H1 (cell line): ENCODE measurements at regions not wholly inside any gene's neighbourhood (a gene's known extent, or its start where the extent isn't known, plus 50 kb on each side); places are given as distances from the start of the nearest gene placed in this dataset.

Source experiments
- CTCF ChIA-PET: fragments of 300-600 bp; sonication (Branson Sonifier 250); formaldehyde crosslinking; loops from one replicate; lab custom pipeline; 2021; ENCODE audit not compliant: partially characterized antibody; lab: Charles Lee
- POLR2A ChIA-PET: fragments of 300-600 bp; sonication (Branson Sonifier 250); formaldehyde crosslinking; loops from one replicate; lab custom pipeline; 2021; ENCODE audit warnings: inconsistent platforms; ENCODE audit not compliant: partially characterized antibody; lab: Charles Lee
- DNase-seq, 2 experiments: peaks; one replicate each; pipeline versions ENCODE4 v3.0.0 to v3.0.0-alpha.2; 2010 to 2022; ENCODE audit warnings: low spot score in 2 of 2, low read depth in 1 of 2, mixed read lengths in 1 of 2
- FAIRE-seq: peaks from 2 replicates; lab custom pipeline; 2011; peaks lifted over from hg19 to GRCh38; lab: Jason Lieb, UNC
- H2AFZ ChIP-seq: 2 replicates; pipeline ENCODE4 v1.8.1; 2012; ENCODE audit warnings: low read length, inconsistent platforms
- H2AK5ac ChIP-seq: 2 replicates; pipeline ENCODE4 v1.6.1; 2013; ENCODE audit warnings: low read depth, low read length
- H2BK120ac ChIP-seq: replicated peaks from 2 replicates; pipeline ENCODE3; 2013; ENCODE audit warnings: low read depth, low read length, inconsistent platforms
- H2BK12ac ChIP-seq: 2 replicates; pipeline ENCODE4 v1.6.1; 2013; ENCODE audit warnings: low read depth, low read length
- H2BK15ac ChIP-seq: 2 replicates; pipeline ENCODE4 v1.6.1; 2013; ENCODE audit warnings: low read length
- H2BK20ac ChIP-seq: 2 replicates; pipeline ENCODE4 v1.6.1; 2013; ENCODE audit warnings: low read length
- H2BK5ac ChIP-seq: 2 replicates; pipeline ENCODE4 v1.6.1; 2013; ENCODE audit warnings: low read depth, low read length
- H3K14ac ChIP-seq: 2 replicates; pipeline ENCODE4 v1.6.1; 2013; ENCODE audit warnings: inconsistent platforms; ENCODE audit not compliant: insufficient read length
- H3K18ac ChIP-seq: 2 replicates; pipeline ENCODE4 v1.6.1; 2013; ENCODE audit warnings: low read length; ENCODE audit errors: extremely low read depth
- H3K23ac ChIP-seq: 2 replicates; pipeline ENCODE4 v1.6.1; 2013; ENCODE audit warnings: inconsistent platforms; ENCODE audit not compliant: insufficient read length
- H3K23me2 ChIP-seq: 2 replicates; pipeline ENCODE4 v1.6.1; 2013; ENCODE audit warnings: low read depth, low read length
- H3K27ac ChIP-seq: 2 replicates; pipeline ENCODE4 v1.6.1; 2011; ENCODE audit warnings: low read depth, low read length, inconsistent platforms
- H3K27me3 ChIP-seq, 4 experiments: replicated peaks in 1 of 4; 1 replicate in 1 of 4; 2 replicates in 3 of 4; pipeline versions ENCODE4 v1.6.1 to v1.8.1; 2011 to 2013; ENCODE audit warnings: low read length in 3 of 4, mild to moderate bottlenecking in 3 of 4, inconsistent platforms in 2 of 4, mixed read lengths in 2 of 4, moderate library complexity in 1 of 4; ENCODE audit not compliant: control insufficient read depth in 3 of 4, insufficient read depth in 3 of 4; ENCODE audit errors: extremely low read depth in 1 of 4
- H3K36me3 ChIP-seq, 4 experiments: 2 replicates each; pipeline versions ENCODE4 v1.6.1 to v1.8.1; 2011 to 2013; ENCODE audit warnings: mild to moderate bottlenecking in 4 of 4, low read length in 3 of 4, moderate library complexity in 2 of 4, control low read depth in 1 of 4, inconsistent platforms in 1 of 4; ENCODE audit not compliant: insufficient read depth in 4 of 4, control insufficient read depth in 2 of 4
- H3K4ac ChIP-seq: replicated peaks from 2 replicates; pipeline ENCODE3; 2013; ENCODE audit warnings: low read length, low read depth, mixed read lengths, inconsistent platforms; ENCODE audit not compliant: insufficient read length
- H3K4me1 ChIP-seq, 4 experiments: replicated peaks in 1 of 4; 1 replicate in 1 of 4; 2 replicates in 3 of 4; pipeline versions ENCODE4 v1.6.1 to v1.8.1; 2011 to 2013; ENCODE audit warnings: low read length in 3 of 4, inconsistent platforms in 2 of 4, mixed read lengths in 1 of 4; ENCODE audit not compliant: insufficient read depth in 4 of 4, control insufficient read depth in 3 of 4
- H3K4me2 ChIP-seq, 2 experiments: 2 replicates each; pipeline versions ENCODE4 v1.6.1 to v1.8.1; 2011 to 2013; ENCODE audit warnings: low read depth in 2 of 2, low read length in 2 of 2, control low read depth in 1 of 2, inconsistent platforms in 1 of 2, mild to moderate bottlenecking in 1 of 2; ENCODE audit not compliant: insufficient read depth in 1 of 2
- H3K4me3 ChIP-seq, 4 experiments: fragments of 200-600, 300-600 bp in 1 of 4; sonication (generic), shearing (Covaris generic), sonication (Bioruptor Twin) in 1 of 4; 2 replicates each; pipeline versions ENCODE4 v1.5.1 to v1.8.1; 2011 to 2016; ENCODE audit warnings: low read length in 4 of 4, low read depth in 3 of 4, control low read depth in 2 of 4, inconsistent platforms in 2 of 4, mild to moderate bottlenecking in 2 of 4, mixed read lengths in 1 of 4, moderate library complexity in 1 of 4; ENCODE audit not compliant: insufficient read depth in 2 of 4; ENCODE audit errors: extremely low read depth in 1 of 4
- H3K56ac ChIP-seq: replicated peaks from 2 replicates; pipeline ENCODE3; 2013; ENCODE audit warnings: low read depth, mild to moderate bottlenecking, mixed read lengths, low read length, inconsistent platforms; ENCODE audit not compliant: insufficient read length
- H3K79me1 ChIP-seq: 2 replicates; pipeline ENCODE4 v1.6.1; 2013; ENCODE audit warnings: low read depth, low read length, control low read depth
- H3K79me2 ChIP-seq, 2 experiments: 2 replicates each; pipeline versions ENCODE4 v1.6.1 to v1.8.1; 2012 to 2013; ENCODE audit warnings: low read length in 2 of 2, mild to moderate bottlenecking in 2 of 2, inconsistent platforms in 1 of 2; ENCODE audit not compliant: insufficient read depth in 2 of 2, control insufficient read depth in 1 of 2
- H3K9ac ChIP-seq, 4 experiments: replicated peaks in 1 of 4; 1 replicate in 1 of 4; 2 replicates in 3 of 4; pipeline versions ENCODE4 v1.6.1 to v1.8.1; 2011 to 2013; ENCODE audit warnings: low read depth in 3 of 4, low read length in 3 of 4, control low read depth in 2 of 4, mild to moderate bottlenecking in 2 of 4, moderate library complexity in 2 of 4, inconsistent platforms in 1 of 4; ENCODE audit errors: extremely low read depth in 1 of 4
- H3K9me3 ChIP-seq, 2 experiments: 2 replicates each; pipeline versions ENCODE4 v1.6.1 to v1.8.1; 2012 to 2013; ENCODE audit warnings: mild to moderate bottlenecking in 2 of 2, moderate library complexity in 2 of 2, control low read depth in 1 of 2, inconsistent platforms in 1 of 2, low read depth in 1 of 2, low read length in 1 of 2, mixed read lengths in 1 of 2; ENCODE audit not compliant: insufficient read depth in 2 of 2
- H4K20me1 ChIP-seq, 2 experiments: replicated peaks in 1 of 2; 2 replicates each; pipeline versions ENCODE3 to v1.8.1; 2011 to 2013; ENCODE audit warnings: inconsistent platforms in 2 of 2, low read length in 2 of 2, mild to moderate bottlenecking in 1 of 2; ENCODE audit not compliant: insufficient read depth in 2 of 2, control insufficient read depth in 1 of 2
- H4K5ac ChIP-seq: 2 replicates; pipeline ENCODE4 v1.6.1; 2013; ENCODE audit warnings: low read length, low read depth, mixed read lengths, inconsistent platforms; ENCODE audit not compliant: insufficient read length
- H4K8ac ChIP-seq: 2 replicates; pipeline ENCODE4 v1.8.0; 2013; ENCODE audit warnings: mild to moderate bottlenecking, moderate library complexity, low read length, inconsistent platforms; ENCODE audit not compliant: insufficient read depth; ENCODE audit errors: extremely low read depth
- H4K91ac ChIP-seq: replicated peaks from 2 replicates; pipeline ENCODE3; 2013; ENCODE audit warnings: low read length, mixed read lengths, inconsistent platforms; ENCODE audit not compliant: insufficient read length
- JUND ChIP-seq: IDR thresholded peaks from 2 replicates; pipeline ENCODE4 v1.6.1; 2011; ENCODE audit warnings: mild to moderate bottlenecking, improper control_type of control experiment, low read length
- TAF7 ChIP-seq: optimal IDR thresholded peaks from 2 replicates; pipeline ENCODE3; 2011; ENCODE audit warnings: low read depth, mild to moderate bottlenecking, inconsistent platforms, low read length, moderate library complexity, borderline replicate concordance
- WGBS, 2 experiments: shearing (Covaris generic) in 1 of 2; methylation state at CpG; one replicate each; pipeline versions ENCODE4 v1.1.6 to v1.1.7; 2013 to 2015; ENCODE audit warnings: low lambda C conversion rate in 2 of 2, mixed read lengths in 2 of 2, inconsistent platforms in 1 of 2, low coverage in 1 of 2, missing lambda C conversion rate in 1 of 2; ENCODE audit not compliant: insufficient replicate concordance in 2 of 2, insufficient coverage in 1 of 2, insufficient read length in 1 of 2; ENCODE audit errors: extremely low coverage in 1 of 2, missing lambda C conversion rate in 1 of 2; 5-methylcytosine and 5-hydroxymethylcytosine counted together

- Histone ChIP-seq H3K14ac (peak overlapping the region; percentile 6), H3K9ac (no peak overlapping the region)
- peak; percentile 28 for FAIRE-seq
Measured at GRCh38 chr13:38606699-38607535, 80.0 kb upstream of the FREM2 start.

More at GRCh38 chr13:38606699-38607535, 80.0 kb upstream of the FREM2 start:
- no peak overlapping the region for H4K8ac ChIP-seq
- H3K79me2 ChIP-seq = no peaks in the 10 kb centered on the region
- H3K9me3 ChIP-seq = no peaks in the 10 kb centered on the region
- H3K79me1 ChIP-seq = no peaks in the 10 kb centered on the region
- DNase-seq = no peak
- peak overlapping the region; percentile 72; the same call in 1 of the 2 replicates for H2BK20ac ChIP-seq
- H3K27ac ChIP-seq = no peak overlapping the region
- H4K5ac ChIP-seq = no peak overlapping the region
- peak overlapping the region; percentile 51 for H2BK120ac ChIP-seq
- CTCF ChIA-PET = interaction anchor here (0.6 to 2.1 kb wide), 4 partner anchors 8 to 226 kb away, joined by 3 to 8 read pairs (median 3); no protein-coding TSS in a partner anchor
- no peak overlapping the region for H3K56ac ChIP-seq
- TF ChIP-seq TAF7 (no peak), JUND (peak; percentile 64)
- TF ChIP-seq, all 59 proteins: peak for 1
- 76% methylated on average over 6 of the region's 6 CpGs; no CpG with 5 or more reads in 1 of the 2 experiments for WGBS, 2 experiments
- no peaks in the 10 kb centered on the region for H4K20me1 ChIP-seq
- peak overlapping the region; percentile 58 for H4K91ac ChIP-seq
- peak overlapping the region; percentile 73 for H3K18ac ChIP-seq
- H3K27me3 ChIP-seq = no peaks in the 10 kb centered on the region
- peak overlapping the region; percentile 19; the same call in 1 of the 2 replicates for H2BK15ac ChIP-seq
- H2BK12ac ChIP-seq = peak overlapping the region; percentile 93; the same call in 1 of the 2 replicates
- H3K4me3 ChIP-seq = no peak overlapping the region
- no peak overlapping the region for H3K4ac ChIP-seq
- no peak overlapping the region for H3K4me2 ChIP-seq
- POLR2A ChIA-PET = interaction anchor here (1.4 kb wide), 1 partner anchor 18 kb away, joined by 3 read pairs; no protein-coding TSS in a partner anchor
- H3K23ac ChIP-seq = no peak overlapping the region
- H3K4me1 ChIP-seq = peaks cover 0 to 6% (median 3%) of the 10 kb centered on the region in 4 experiments; a peak in 2 of 7 replicates
- H3K23me2 ChIP-seq = no peaks in the 10 kb centered on the region
- 0 out of 2 replicates have a peak overlapping the region, but pooled peaks have one; percentile 72 for H2AFZ ChIP-seq
- no peak overlapping the region for H2AK5ac ChIP-seq
- peak overlapping the region; percentile 49; the same call in 1 of the 2 replicates for H2BK5ac ChIP-seq
- H3K36me3 ChIP-seq = no peaks in the 10 kb centered on the region
